Activated CD8-positive, alpha-beta T cell treated with anti-CD3 and anti-CD28 coated beads, Interleukin-2, amount 10 ng/mL, durations not matched to agents 7 days and 5 days (primary cell): ENCODE measurements at regions not wholly inside any gene's neighbourhood (a gene's known extent, or its start where the extent isn't known, plus 50 kb on each side); places are given as distances from the start of the nearest gene placed in this dataset.

Experiments
- ATAC-seq: fragments of 150-1000 bp; cut with Tn5 transposase; one replicate; pipeline ENCODE4 v1.10.0; 2021; ENCODE audit warnings: moderate library complexity
- CTCF ChIA-PET: fragments of 350-600 bp; sonication (Branson Sonifier 250); formaldehyde crosslinking; loops from one replicate; lab custom pipeline; 2021; ENCODE audit warnings: antibody characterized with exemption; lab: Charles Lee
- POLR2A ChIA-PET: fragments of 350-600 bp; sonication (Branson Sonifier 250); formaldehyde crosslinking; loops from one replicate; lab custom pipeline; 2021; ENCODE audit warnings: antibody characterized with exemption; lab: Charles Lee
- DNase-seq: peaks from one replicate; pipeline ENCODE4 v3.0.0-alpha.2; 2020
- H3K27ac Mint-ChIP-seq: one replicate; pipeline ENCODE4 v1.8.0; 2021; ENCODE audit warnings: mild to moderate bottlenecking, mixed read lengths
- H3K27me3 Mint-ChIP-seq: one replicate; pipeline ENCODE4 v1.8.0; 2021; ENCODE audit warnings: low read depth, mixed read lengths
- H3K36me3 Mint-ChIP-seq: one replicate; pipeline ENCODE4 v1.8.0; 2021; ENCODE audit warnings: low read depth, mixed read lengths
- H3K4me1 Mint-ChIP-seq: one replicate; pipeline ENCODE4 v1.8.0; 2021; ENCODE audit warnings: low read depth, mixed read lengths
- H3K4me3 Mint-ChIP-seq: one replicate; pipeline ENCODE4 v1.8.0; 2021; ENCODE audit warnings: mild to moderate bottlenecking, mixed read lengths
- H3K9me3 Mint-ChIP-seq: one replicate; pipeline ENCODE4 v1.8.0; 2022; ENCODE audit warnings: mixed read lengths; ENCODE audit not compliant: insufficient read depth

DNA sequence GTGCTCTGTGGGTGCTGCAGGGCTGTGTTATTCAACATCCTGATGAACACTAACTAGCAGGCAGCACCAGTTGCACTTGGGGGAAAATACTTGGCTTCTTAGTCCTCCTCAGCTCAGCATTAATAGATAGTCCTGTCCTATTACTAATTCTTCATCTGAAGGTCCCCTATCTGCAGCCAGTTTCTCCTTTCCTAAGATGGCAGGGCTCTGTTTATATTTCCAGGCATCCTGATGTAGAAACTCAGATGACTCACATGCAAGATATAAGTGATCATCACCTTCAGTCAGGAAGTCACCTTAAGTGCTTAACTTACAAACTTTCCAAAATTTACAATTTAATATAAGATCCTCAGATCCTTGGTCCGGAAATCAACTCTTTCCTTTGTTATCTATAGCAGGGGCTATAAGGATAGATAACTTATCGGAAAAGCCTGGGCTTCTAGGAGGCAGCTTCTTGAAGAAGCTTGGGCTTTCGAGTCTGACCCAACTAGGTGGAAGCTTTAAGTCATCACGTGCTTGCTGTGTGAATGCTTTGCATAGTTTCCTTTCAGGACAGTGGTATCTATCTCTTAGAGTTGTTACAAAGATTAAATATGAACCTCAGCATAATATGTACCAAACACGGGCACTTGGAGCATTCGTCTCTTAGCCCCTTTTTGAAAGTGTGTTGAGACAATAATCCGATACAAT, 181.0 kb upstream of the GRIP1 start:
- H3K27me3 Mint-ChIP-seq = peaks cover 12% of the 10 kb centered on the region
- no peak overlapping the region for H3K27ac Mint-ChIP-seq
- H3K4me1 Mint-ChIP-seq = peaks cover 24% of the 10 kb centered on the region
- no peaks in the 10 kb centered on the region for H3K36me3 Mint-ChIP-seq
- H3K9me3 Mint-ChIP-seq = no peaks in the 10 kb centered on the region
- ChIA-PET CTCF (interaction anchor here (1.2 to 2.2 kb wide), 6 partner anchors 30 to 166 kb away, joined by 3 to 24 read pairs (median 6); no protein-coding TSS in a partner anchor), POLR2A (no interaction called here)
- H3K4me3 Mint-ChIP-seq = no peak overlapping the region
- DNase-seq (no peak), ATAC-seq (no peak)

- DNase-seq (peak; percentile 78), ATAC-seq (peak; percentile 30)
- Mint-ChIP-seq H3K27ac (no peak overlapping the region), H3K9me3 (no peaks in the 10 kb centered on the region), H3K36me3 (no peaks in the 10 kb centered on the region), H3K4me1 (peaks cover 24% of the 10 kb centered on the region), H3K4me3 (no peak overlapping the region), H3K27me3 (peaks cover 18% of the 10 kb centered on the region)
- POLR2A ChIA-PET = no interaction called here
- CTCF ChIA-PET = interaction anchor here (0.6 to 2.2 kb wide), 19 partner anchors 9 to 168 kb away, joined by 3 to 24 read pairs (median 3); no protein-coding TSS in a partner anchor
Observed at GRCh38 chr12:66860752-66861750, 182.2 kb upstream of the GRIP1 start.

GRCh38 chr12:66862356-66862985, 183.6 kb upstream of the GRIP1 start:
- H3K27ac Mint-ChIP-seq = no peak overlapping the region
- H3K4me3 Mint-ChIP-seq = no peak overlapping the region
- DNase-seq = no peak
- H3K9me3 Mint-ChIP-seq = no peaks in the 10 kb centered on the region
- peaks cover 22% of the 10 kb centered on the region for H3K4me1 Mint-ChIP-seq
- H3K27me3 Mint-ChIP-seq = peaks cover 18% of the 10 kb centered on the region
- H3K36me3 Mint-ChIP-seq = no peaks in the 10 kb centered on the region
- CTCF ChIA-PET = interaction anchor here (1.0 kb wide), 1 partner anchor 163 kb away, joined by 3 read pairs; no protein-coding TSS in a partner anchor
- ATAC-seq = no peak
- POLR2A ChIA-PET = no interaction called here

DNA sequence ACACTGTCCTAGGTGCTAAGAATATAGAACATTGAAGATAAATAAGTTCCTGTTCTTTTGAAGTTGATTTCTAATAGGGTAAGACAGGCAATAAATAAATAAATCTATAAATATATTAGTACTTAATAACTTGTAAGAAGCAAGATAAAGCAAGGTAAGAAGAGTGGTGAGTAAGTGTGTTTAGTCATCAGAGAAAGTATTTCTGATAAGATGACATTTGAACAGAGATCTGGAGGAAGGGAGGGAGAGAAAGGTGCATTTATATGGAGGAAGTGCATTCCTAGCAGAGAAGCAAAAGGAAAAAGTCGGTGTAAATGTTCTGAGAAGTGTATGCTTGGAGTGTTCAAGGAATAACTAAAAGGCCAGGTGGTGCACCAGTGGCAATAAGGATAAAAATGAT, 184.4 kb upstream of the GRIP1 start:
- no peak overlapping the region for H3K4me3 Mint-ChIP-seq
- ChIA-PET POLR2A (no interaction called here), CTCF (no interaction called here)
- no peak for DNase-seq
- H3K27ac Mint-ChIP-seq = no peak overlapping the region
- H3K27me3 Mint-ChIP-seq = peaks cover 22% of the 10 kb centered on the region
- H3K9me3 Mint-ChIP-seq = no peaks in the 10 kb centered on the region
- ATAC-seq = no peak
- H3K36me3 Mint-ChIP-seq = no peaks in the 10 kb centered on the region
- H3K4me1 Mint-ChIP-seq = peaks cover 18% of the 10 kb centered on the region

GRCh38 chr12:66877925-66878324, 199.0 kb upstream of the GRIP1 start:
- no peaks in the 10 kb centered on the region for H3K9me3 Mint-ChIP-seq
- CTCF ChIA-PET = no interaction called here
- POLR2A ChIA-PET = no interaction called here
- no peak for ATAC-seq
- DNase-seq = no peak
- H3K4me1 Mint-ChIP-seq = peaks cover 3% of the 10 kb centered on the region
- no peak overlapping the region for H3K4me3 Mint-ChIP-seq
- H3K36me3 Mint-ChIP-seq = no peaks in the 10 kb centered on the region
- H3K27ac Mint-ChIP-seq = no peak overlapping the region
- peaks cover 16% of the 10 kb centered on the region for H3K27me3 Mint-ChIP-seq

DNA sequence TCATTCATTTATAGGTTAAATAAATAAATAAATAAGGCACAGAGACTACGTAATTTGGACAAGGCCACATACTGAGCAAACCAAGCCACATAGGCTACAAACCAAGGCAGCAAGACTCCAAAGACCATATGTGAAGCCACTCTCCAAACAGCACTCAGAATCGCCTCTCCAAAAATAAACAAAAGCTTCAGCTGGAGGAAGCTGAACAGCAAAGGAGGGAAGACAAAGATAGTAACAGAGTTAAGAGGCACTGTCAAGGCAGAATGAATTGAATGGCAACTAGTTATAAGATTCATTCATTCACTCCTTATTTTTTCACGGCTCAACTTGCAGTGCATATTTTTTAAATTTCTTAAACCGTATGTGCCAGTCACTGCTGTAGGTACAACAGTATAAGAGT, 200.5 kb upstream of the GRIP1 start:
- no peak overlapping the region for H3K4me3 Mint-ChIP-seq
- ATAC-seq (no peak), DNase-seq (no peak)
- no peaks in the 10 kb centered on the region for H3K36me3 Mint-ChIP-seq
- H3K27ac Mint-ChIP-seq = no peak overlapping the region
- H3K9me3 Mint-ChIP-seq = no peaks in the 10 kb centered on the region
- peaks cover 15% of the 10 kb centered on the region for H3K27me3 Mint-ChIP-seq
- H3K4me1 Mint-ChIP-seq = peaks cover 3% of the 10 kb centered on the region
- CTCF ChIA-PET = no interaction called here
- POLR2A ChIA-PET = no interaction called here

GRCh38 chr12:66881386-66881785, 202.5 kb upstream of the GRIP1 start:
- no peaks in the 10 kb centered on the region for H3K4me1 Mint-ChIP-seq
- no peaks in the 10 kb centered on the region for H3K36me3 Mint-ChIP-seq
- H3K27me3 Mint-ChIP-seq = peaks cover 13% of the 10 kb centered on the region
- no peak overlapping the region for H3K4me3 Mint-ChIP-seq
- no peaks in the 10 kb centered on the region for H3K9me3 Mint-ChIP-seq
- ATAC-seq = no peak
- ChIA-PET POLR2A (no interaction called here), CTCF (interaction anchor here (0.8 kb wide), 1 partner anchor 9 kb away, joined by 4 read pairs; no protein-coding TSS in a partner anchor)
- no peak for DNase-seq
- no peak overlapping the region for H3K27ac Mint-ChIP-seq

DNA sequence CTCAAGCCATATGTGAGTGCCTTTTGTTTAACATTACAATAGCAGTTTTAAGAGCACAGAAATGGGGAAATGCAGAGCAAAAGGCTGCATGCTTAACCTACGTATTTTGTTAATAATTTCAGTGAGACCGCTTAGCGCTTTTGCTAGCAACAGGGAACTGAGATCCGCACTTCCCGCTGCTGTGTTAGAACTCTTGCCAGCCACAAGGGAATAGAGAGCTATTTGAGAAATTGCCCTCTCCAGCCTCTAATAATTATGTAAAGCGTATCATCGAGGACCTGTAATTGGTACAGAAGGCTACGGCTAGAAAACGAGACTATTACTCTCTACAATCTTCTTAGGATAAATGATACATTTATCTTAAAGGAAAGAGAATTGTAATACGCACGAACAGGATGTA, 205.2 kb upstream of the GRIP1 start:
- ATAC-seq (no peak), DNase-seq (no peak)
- no peak overlapping the region for H3K27ac Mint-ChIP-seq
- ChIA-PET POLR2A (no interaction called here), CTCF (no interaction called here)
- H3K36me3 Mint-ChIP-seq = no peaks in the 10 kb centered on the region
- H3K9me3 Mint-ChIP-seq = no peaks in the 10 kb centered on the region
- no peak overlapping the region for H3K4me3 Mint-ChIP-seq
- H3K4me1 Mint-ChIP-seq = no peaks in the 10 kb centered on the region
- H3K27me3 Mint-ChIP-seq = peaks cover 8% of the 10 kb centered on the region

GRCh38 chr12:66885115-66885875, 206.4 kb upstream of the GRIP1 start:
- Mint-ChIP-seq H3K36me3 (no peaks in the 10 kb centered on the region), H3K27ac (no peak overlapping the region), H3K9me3 (no peaks in the 10 kb centered on the region), H3K4me1 (no peaks in the 10 kb centered on the region), H3K27me3 (peaks cover 2% of the 10 kb centered on the region), H3K4me3 (no peak overlapping the region)
- ChIA-PET POLR2A (no interaction called here), CTCF (no interaction called here)
- DNase-seq = no peak
- no peak for ATAC-seq

GRCh38 chr12:66896797-66897196, 217.9 kb upstream of the GRIP1 start:
- CTCF ChIA-PET = no interaction called here
- no peak overlapping the region for H3K4me3 Mint-ChIP-seq

DNA sequence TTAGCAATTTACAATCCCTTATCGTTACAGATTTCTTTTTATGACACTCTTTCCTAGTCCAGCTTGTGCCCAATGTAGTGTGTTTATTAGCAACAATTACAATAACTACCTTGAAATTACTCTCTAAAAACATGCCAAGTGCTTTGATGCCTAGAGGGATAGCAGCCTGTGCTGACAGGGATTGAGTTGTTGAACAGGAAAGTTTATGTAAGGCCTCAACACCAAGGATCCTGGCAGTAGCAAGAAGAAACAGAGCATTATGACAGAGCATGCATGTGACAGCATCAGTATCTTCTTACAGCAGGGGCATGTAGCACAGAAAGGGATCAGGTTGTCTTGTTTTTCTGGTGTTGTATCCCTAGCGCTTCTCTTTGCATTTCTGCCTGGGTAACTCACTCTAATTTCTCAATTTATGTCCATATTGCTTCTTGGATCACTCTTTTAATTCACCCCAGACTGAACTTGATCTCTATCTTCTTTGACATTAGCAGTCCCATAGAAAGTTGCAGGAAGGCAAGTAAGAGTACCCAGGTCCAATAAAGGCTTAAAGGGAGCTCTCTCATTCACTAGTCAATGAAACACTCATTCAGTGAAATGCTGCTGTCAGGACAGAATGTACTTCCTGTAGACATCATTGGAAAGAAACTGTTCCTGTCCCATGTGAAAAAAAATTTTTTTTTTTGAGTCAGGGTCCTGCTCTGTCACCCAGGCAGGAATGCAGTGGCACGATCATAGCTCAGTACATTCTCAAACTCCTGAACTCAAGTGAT, 220.0 kb upstream of the GRIP1 start:
- POLR2A ChIA-PET = no interaction called here
- CTCF ChIA-PET = no interaction called here
- Mint-ChIP-seq H3K4me3 (no peak overlapping the region), H3K36me3 (no peaks in the 10 kb centered on the region), H3K9me3 (no peaks in the 10 kb centered on the region), H3K27me3 (no peaks in the 10 kb centered on the region), H3K4me1 (peaks cover 18% of the 10 kb centered on the region), H3K27ac (no peak overlapping the region)
- DNase-seq (no peak), ATAC-seq (no peak)

More at GRCh38 chr12:66896797-66897196, 217.9 kb upstream of the GRIP1 start:
- Mint-ChIP-seq H3K27me3 (no peaks in the 10 kb centered on the region), H3K4me1 (peaks cover 17% of the 10 kb centered on the region), H3K36me3 (no peaks in the 10 kb centered on the region), H3K9me3 (no peaks in the 10 kb centered on the region), H3K27ac (no peak overlapping the region)
- ATAC-seq (no peak), DNase-seq (no peak)
- POLR2A ChIA-PET = no interaction called here
